C4-2B (cell line): ENCODE measurements at regions not wholly inside any gene's neighbourhood (a gene's known extent, or its start where the extent isn't known, plus 50 kb on each side); places are given as distances from the start of the nearest gene placed in this dataset.

ENCODE experiments used
- H3K27ac ChIP-seq: fragments of 450-650 bp; 2 replicates; pipeline ENCODE4 v1.5.1; 2017
- CTCF ChIP-seq: fragments of 450-650 bp; conservative IDR thresholded peaks from 2 replicates; pipeline ENCODE4 v1.5.1; 2017; ENCODE audit warnings: mild to moderate bottlenecking
- ZFX ChIP-seq: fragments of 450-650 bp; IDR thresholded peaks from 2 replicates; pipeline ENCODE4 v1.6.1; 2017

DNA sequence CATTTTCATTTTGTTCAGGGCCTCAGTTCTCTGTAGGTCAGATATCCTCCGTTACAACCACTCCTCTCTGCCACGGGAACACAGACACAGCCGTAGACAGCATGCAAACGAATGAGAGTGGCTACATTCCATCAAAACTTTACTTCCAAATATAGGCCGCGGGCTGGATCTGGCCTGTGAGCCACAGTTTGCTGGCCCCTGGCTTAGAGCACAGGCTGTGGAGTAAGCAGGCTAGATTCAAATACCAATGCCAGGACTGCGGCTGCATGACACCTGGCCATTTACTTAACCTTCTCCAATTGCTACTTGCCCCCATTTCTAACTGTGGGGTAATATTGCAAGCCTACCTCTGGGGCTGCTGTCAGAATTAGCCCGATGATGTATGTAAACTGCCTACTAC is 325.8 kb upstream of the POU3F3 start:
- no peak overlapping the region for H3K27ac ChIP-seq
- TF ChIP-seq CTCF (no peak), ZFX (no peak)

DNA sequence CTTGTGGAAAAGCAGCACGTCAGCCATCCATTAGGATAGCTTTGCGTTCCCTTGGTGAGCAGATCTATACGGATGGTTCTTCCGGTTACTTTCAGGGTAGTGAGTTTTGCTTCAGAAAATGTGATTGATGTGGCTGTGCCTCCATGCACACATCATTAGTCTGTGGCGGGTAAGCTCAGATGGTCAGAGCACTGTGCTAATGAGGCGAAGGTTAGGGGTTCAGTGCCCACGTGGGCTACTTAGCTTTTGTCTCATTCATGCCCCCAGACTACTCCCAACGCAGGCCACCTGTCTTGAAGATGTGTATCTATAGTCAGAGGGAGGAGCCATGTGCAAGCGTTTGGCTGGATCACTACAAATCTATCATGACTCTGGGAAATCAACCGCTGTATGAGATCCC is 322.8 kb upstream of the POU3F3 start:
- TF ChIP-seq CTCF = no peak
- no peak for TF ChIP-seq ZFX
- H3K27ac ChIP-seq = no peak overlapping the region

GRCh38 chr2:104537116-104537515 is 316.8 kb upstream of the POU3F3 start:
- TF ChIP-seq CTCF (no peak), ZFX (no peak)

GRCh38 chr2:104538077-104538476 is 315.8 kb upstream of the POU3F3 start:
- TF ChIP-seq ZFX (no peak), CTCF (no peak)

More at GRCh38 chr2:104537116-104537515, 316.8 kb upstream of the POU3F3 start:
- no peak overlapping the region for H3K27ac ChIP-seq

DNA sequence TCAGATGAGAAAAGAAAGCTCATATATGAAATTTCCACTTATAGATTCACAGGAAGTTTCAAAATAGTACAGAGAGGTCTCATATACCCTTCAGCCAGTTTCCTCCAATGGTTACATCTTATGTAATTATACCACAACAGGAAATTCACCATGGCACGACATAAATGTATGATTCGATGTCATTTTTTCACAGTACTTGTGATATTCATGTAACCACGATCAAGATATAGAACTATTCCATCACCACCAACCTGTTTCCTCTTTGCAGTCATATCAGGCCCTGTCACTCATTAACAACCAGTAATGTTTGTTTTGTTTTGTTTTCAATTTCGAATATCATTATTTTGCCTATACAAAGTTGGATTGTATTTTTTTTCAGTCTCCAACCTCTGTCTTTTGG is 314.3 kb upstream of the POU3F3 start:
- no peak for TF ChIP-seq CTCF
- TF ChIP-seq ZFX = no peak
- no peak overlapping the region for H3K27ac ChIP-seq

More at GRCh38 chr2:104538077-104538476, 315.8 kb upstream of the POU3F3 start:
- no peak overlapping the region for H3K27ac ChIP-seq

DNA sequence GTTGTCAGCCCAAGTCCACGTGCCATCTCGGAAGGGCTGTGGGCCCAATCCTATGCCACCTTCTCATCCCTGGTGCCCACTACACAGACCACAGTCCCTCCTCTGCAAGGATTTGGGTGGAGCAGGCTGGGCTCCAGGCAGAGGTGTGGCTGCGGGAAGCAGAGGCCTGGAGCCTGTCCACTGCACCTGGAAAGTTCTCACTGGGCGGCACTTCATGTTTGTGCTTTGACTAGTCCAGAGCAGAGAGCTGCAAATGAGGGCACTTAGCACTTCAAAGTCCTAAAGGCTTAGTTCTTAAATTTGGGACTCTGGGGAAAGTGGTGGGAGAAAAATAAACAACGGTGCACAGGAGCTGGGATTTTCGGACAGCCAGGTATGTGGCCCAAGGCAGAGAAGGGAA is 308.9 kb upstream of the POU3F3 start:
- no peak overlapping the region for H3K27ac ChIP-seq
- TF ChIP-seq CTCF = no peak
- TF ChIP-seq ZFX = no peak

- TF ChIP-seq ZFX = no peak
- TF ChIP-seq CTCF = no peak
- no peak overlapping the region for H3K27ac ChIP-seq
These were observed 307.4 kb upstream of the POU3F3 start for GRCh38 chr2:104546537-104546936.
